SK-N-DZ (cell line): ENCODE measurements at regions not wholly inside any gene's neighbourhood (a gene's known extent, or its start where the extent isn't known, plus 50 kb on each side); places are given as distances from the start of the nearest gene placed in this dataset.

Experiments
- DNase-seq: peaks from one replicate; pipeline ENCODE4 v3.0.0-alpha.2; 2015; ENCODE audit warnings: low spot score

DNA sequence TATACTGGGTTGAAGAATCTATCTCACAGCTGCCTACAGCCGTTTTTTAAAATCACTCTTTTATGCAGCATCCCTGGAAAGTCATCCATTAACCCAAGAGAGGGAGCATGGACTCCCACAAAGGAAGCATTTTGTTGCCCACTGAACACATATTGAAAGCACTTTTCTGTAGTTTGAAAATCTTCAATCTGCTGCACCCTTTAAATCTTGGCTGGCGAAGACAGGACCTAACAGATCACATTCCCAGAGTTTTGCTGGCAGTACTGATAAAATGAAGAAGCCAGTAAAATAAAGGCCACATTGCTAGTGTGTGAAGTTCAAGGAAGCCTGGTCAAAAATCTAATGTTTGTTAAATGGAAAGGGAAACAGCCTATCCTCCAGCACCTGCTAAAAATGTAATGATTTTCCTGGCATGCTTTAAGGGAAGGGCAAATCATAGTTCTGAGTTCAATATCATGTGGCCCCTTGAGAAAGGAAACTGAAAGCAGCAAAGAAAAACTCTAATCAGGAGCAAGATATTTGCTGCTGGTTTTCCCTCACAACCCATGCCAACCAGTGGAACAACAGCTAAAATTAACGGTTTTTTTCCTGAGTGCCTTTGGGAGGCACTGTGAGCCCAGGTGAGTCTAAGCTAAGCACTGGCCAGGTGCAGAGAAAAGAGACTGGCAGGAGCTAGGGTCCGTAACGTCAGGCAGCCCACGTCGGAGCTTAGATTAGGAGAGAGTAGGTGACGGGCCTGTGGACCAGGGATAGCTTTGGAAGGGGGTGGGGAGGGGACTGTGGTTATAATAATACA is 97.9 kb upstream of the PALS2 start:
- no peak for DNase-seq

- no peak for DNase-seq
These were observed 97.0 kb upstream of the PALS2 start for GRCh38 chr7:24476227-24476626.

DNA sequence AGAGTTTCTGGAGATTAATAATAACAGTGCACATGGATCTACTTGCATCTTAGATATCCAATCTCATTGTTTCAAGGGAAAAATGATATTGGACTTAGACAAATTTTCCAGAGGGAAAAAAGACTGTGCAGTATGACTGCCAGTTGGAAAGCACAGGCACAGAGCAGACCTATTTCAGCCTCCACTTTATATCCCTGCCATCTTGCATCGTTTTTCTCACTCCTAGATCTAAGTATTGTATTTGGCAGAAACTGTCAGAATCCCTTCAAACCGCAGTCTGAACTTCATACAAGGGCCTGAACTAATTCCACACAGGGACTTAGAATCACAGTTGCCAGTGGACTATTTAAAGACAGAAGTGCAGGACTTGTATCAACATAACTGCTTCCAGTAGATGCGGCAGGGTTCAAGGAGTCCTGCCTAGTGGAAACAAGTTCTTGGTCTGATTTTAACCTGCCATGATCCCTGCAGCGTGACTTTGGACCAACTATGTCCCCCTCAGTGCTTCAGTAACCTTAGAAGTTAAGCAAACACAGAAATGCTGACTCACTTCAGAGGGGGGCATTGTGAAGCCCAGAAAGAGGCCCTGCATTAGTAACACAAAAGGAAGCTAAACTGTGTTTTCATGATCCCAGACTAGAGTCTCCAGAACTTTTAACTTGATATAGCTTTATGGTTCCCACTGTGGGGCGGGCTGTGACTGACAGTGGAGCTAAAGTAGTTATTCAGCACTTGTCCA is 95.7 kb upstream of the PALS2 start:
- no peak for DNase-seq

- DNase-seq = no peak
These were observed 95.1 kb upstream of the PALS2 start for GRCh38 chr7:24478137-24478655.

GRCh38 chr7:24480501-24480900 is 92.8 kb upstream of the PALS2 start:
- DNase-seq = no peak

GRCh38 chr7:24483804-24484203 is 89.4 kb upstream of the PALS2 start:
- no peak for DNase-seq

DNA sequence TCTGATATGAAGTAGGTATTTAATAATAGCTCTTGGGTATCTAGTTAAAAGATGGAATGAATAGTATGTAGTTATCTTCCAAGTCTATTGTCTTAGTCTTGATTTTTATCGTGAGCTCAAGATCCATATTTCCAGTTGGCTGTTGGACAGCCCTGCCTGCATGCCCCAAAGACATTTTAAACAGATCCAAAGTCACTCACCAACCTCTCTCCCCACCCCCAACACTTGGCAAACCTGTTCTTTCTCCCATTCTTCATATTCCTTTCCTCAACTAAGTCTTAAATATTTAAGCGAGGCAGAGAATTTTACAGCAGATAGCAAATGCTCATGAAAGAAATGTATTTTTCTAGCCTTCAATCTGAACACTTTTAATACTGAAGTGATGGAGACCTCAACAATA is 80.7 kb upstream of the PALS2 start:
- DNase-seq = no peak

DNA sequence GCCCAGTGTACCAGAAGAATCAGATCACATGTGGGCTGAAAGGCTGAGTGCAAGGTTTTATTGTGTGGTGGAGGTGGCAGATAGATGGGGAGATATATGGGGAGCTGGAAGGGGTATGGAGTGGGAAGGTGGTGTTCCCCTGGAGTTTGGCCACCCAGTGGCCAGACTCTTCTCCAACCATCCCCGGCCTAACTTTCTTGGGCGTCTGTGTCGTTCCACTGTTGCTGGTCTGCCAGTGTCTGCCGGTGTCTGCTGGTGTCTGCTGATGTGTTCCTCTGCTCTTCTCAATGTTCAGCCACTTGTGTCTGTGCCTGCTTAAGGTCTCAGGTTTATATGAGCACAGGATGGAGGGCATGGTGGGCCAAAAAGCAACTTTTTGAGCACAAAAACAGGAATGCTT is 78.4 kb upstream of the PALS2 start:
- no peak for DNase-seq

DNA sequence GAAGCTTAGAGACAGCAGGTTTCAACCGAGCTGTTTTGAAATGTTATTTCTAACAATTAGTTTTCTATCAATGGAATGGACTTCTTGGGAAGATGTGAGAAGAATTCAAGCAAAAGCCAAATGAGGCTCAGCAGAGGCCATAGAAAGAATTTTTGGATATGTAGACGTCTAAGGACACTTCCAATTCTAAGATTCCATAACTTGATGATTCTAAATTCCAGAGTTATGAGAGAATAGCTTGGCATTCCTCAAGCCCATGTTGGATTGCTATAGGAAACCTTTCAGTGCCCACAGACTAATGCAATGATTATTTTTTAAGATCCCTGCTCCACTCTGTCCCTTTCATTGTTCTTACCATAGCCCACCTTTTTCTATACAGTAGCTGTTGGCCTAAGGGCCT is 77.2 kb upstream of the PALS2 start:
- DNase-seq = no peak

GRCh38 chr7:24498439-24498838 is 74.8 kb upstream of the PALS2 start:
- no peak for DNase-seq

- DNase-seq = no peak
These were observed 73.4 kb upstream of the PALS2 start for GRCh38 chr7:24499871-24500270.

DNA sequence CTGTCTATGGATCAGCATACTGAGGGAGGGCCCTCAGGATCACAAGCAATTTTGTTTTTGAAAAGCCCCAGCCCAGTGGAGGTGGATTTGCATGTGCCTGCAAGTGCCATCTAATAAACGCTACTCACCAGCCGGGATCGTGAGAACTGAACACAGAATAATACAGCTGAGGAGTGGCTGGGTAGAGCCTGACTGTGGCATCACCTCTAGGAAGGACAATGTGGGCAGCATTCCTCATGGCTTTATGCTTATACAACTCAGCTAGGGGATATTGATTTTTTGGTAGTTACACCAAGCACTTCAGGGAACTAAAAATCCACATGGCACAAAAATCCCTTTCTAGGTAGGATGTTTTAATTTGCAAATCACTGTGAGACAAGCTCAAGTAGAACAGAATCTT is 72.7 kb upstream of the PALS2 start:
- DNase-seq = no peak

DNA sequence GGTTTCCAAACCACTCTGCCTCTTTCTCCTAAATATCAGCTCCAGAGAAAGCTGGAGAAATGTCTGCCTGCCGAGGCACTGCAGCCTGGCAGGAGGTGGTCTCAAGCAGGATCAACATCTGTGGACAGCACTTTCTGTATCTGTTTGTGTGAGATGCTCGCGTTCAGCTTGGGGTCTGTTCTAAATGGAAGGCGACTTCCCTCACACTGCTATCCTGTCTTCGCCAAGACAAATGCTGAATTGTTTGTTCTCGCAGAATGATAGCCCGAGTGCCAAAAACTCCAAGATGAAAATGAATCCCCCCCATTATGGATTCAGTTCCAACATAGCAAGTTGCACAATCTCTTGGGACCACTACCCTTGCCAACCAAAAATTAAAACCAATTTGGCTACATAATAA is 72.2 kb upstream of the PALS2 start:
- no peak for DNase-seq

DNA sequence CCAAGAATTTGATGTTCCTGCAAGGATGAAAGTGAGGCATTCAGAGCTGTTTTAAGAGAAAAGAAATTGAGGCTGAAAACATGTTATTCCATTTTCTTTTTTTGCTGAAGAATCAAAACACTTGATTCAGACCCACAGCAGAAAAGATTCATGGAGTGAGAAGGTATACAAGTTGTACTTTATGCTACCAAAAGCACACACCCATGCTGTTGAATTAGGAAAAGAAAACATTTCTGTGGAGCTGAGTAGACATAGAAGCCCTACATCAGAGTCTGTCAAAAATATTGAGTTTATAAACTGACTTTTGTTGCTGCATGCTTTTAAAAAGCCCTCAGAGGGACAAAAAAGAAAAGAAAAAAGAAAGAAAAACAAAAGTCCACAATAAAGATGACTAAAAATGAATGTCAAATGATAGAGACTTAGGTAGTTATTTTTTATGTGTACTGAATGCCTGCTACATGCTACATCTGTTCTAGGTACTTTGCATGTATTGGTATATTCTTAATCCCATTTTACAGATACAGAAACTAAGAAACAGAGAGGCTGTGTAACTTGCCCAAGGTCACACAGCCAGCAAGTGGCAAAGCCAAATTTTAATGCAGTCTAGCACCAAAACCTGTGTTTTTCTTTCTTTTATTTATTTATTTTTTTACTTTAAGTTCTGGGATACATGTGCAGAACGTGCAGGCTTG is 71.7 kb upstream of the PALS2 start:
- no peak for DNase-seq

DNA sequence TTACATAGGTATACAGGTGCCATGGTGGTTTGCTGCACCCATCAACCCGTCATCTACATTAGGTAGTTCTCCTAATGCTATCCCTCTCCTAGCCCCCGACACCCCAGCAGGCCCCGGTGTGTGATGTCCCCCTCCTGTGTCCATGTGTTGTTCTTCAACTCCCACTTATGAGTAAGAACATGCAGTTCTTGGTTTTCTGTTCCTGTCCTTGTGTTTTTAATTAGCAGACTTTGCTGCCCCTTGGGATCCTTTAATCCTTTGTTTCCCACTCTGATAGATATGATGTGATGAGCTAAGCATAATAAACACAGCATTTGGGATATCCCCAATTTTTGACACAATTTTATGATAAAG is 71.1 kb upstream of the PALS2 start:
- no peak for DNase-seq

DNA sequence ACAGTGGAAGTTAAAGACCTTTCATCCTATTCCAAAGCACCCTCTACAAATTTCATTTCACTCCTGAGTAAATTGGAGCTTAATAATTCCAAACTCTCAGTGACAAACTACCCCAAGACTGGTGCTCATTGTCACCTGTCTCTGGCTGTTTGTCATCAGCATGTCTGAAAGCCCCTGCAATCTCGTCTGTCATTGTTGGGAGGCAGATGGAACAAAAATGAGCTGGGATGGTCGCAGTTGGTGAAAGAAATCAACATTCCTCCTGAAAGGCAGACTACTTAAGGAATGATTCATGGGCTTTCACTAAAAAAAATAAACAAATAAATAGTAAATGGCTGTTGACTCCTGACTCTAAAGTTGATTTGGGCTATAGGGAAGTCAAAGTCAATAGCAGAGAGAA is 69.7 kb upstream of the PALS2 start:
- DNase-seq = peak; percentile 29

- no peak for DNase-seq
These were observed 69.2 kb upstream of the PALS2 start for GRCh38 chr7:24504040-24504439.

- peak; percentile 99 for DNase-seq
These were observed 68.4 kb upstream of the PALS2 start for GRCh38 chr7:24504836-24505235.

DNA sequence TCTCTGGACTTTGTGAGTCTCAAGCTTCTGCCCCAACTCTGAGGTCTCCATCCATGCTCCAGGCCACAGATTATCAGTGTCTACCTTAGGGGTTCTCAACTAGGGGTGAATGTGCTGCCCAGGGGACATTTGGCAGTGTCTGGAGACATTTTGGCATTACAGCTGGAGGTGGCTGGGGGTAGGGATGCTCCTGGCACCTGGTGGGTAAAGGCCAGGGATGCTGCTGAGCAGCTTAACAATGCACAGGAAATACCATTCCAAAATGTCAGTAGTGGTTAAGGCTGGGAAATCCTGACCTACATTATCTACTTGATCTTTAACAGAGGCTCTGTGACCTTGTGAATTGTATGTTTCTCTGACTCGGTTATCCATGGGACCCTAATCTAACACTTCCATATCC is 67.3 kb upstream of the PALS2 start:
- no peak for DNase-seq

DNA sequence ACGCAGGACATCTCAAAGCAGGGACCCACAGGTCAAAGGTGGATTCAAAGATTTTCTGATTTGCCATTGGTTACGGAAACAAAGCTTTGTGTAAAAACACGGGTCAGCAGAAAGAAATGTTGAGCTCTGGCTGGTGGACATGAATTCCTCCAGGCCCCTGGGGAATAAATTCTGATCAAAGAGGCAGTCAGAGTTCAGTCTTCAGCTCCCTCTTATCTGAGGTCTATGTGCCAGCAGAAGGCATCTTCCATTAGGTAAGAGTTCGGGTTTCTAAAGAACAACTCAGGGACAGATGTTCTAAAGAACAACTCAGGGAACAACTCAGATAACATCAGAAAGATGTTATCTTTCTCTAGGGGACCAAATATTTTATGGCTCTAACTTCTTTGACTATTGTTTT is 64.9 kb upstream of the PALS2 start:
- peak; percentile 17 for DNase-seq

- DNase-seq = no peak
These were observed 62.5 kb upstream of the PALS2 start for GRCh38 chr7:24510759-24511158.

DNA sequence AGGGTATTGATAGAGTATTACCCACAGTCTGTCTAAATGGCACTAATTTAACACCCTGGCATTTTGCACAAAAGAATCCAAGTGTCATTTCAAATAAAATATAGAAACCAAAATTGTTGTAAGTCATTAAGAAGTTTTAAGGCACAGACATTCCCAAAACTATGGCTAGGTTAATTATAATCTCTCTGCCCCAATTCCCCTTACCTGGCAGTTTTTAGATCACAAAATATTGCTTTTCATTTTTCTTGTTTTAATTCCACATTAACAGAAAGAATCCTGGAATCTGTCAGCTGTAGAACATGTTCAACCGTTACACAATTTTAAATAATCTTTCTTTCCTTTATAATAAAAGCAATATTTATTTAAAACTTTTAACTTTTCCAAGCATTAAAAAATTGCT is 56.1 kb upstream of the PALS2 start:
- no peak for DNase-seq
